HFF-Myc (cell line): ENCODE measurements at regions not wholly inside any gene's neighbourhood (a gene's known extent, or its start where the extent isn't known, plus 50 kb on each side); places are given as distances from the start of the nearest gene placed in this dataset.
A peak's percentile ranks its signal among the peaks of the same experiment; 100 is the strongest.

Source experiments
- DNase-seq: peaks from one replicate; pipeline ENCODE4 v3.0.0-alpha.2; 2011; ENCODE audit warnings: low read depth; ENCODE audit errors: extremely low read depth
- H3K4me3 ChIP-seq: replicated peaks from 2 replicates; pipeline ENCODE4 v1.5.1; 2011; ENCODE audit warnings: low read depth, mild to moderate bottlenecking, control low read depth, low read length
- CTCF ChIP-seq: IDR thresholded peaks from 2 replicates; pipeline ENCODE4 v1.5.1; 2012; ENCODE audit warnings: mild to moderate bottlenecking, low read depth, low read length, control low read depth; ENCODE audit errors: missing control alignments

GRCh38 chrX:38985375-38985774, 184.1 kb downstream of the MID1IP1 start:
- no peak for DNase-seq
- TF ChIP-seq CTCF = peak; percentile 2
- H3K4me3 ChIP-seq = no peak overlapping the region

DNA sequence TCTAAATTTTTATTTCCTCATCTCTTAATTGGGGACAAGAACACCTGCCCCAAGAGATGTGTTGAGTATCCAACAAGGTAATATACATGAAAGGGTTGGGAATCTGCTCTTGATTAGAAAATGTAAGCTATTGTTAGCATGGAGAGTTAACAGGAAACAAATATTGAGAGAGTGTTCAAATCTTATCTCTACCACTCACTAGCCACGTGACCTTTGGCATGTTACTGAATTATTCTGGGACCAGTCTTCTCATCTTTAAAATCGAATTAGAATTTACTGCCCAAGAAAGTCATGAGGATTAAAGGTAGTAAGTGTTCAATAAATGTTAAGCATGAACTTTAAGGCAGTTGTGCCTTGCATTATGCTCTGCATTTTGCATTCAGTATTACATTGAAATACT, 184.7 kb downstream of the MID1IP1 start:
- no peak overlapping the region for H3K4me3 ChIP-seq
- no peak for DNase-seq
- no peak for TF ChIP-seq CTCF

DNA sequence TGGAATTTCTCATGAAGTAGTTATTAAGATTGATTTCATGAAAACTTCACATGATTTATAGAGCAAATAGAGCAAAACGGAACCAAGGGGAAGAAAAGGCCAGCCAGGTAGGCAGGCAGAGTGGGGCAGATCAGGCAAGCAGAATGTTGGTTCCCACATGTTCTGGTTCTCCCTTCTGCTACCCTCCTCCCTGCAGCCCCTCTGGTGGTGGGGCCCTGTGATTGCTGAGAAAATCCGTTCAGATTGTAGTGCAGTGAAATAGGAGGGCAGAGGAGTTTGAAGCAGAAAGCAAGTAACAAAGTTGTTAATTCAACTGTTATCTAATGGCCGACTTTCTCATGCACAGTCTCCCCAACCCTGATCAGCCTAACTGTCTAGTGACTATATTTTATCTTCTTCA, 185.3 kb downstream of the MID1IP1 start:
- TF ChIP-seq CTCF = no peak
- H3K4me3 ChIP-seq = no peak overlapping the region
- no peak for DNase-seq

GRCh38 chrX:38987198-38987651, 186.0 kb downstream of the MID1IP1 start:
- TF ChIP-seq CTCF = no peak
- H3K4me3 ChIP-seq = no peak overlapping the region
- DNase-seq = peak; percentile 43

GRCh38 chrX:38988301-38988700, 187.0 kb downstream of the MID1IP1 start:
- no peak for DNase-seq
- no peak overlapping the region for H3K4me3 ChIP-seq
- TF ChIP-seq CTCF = no peak

DNA sequence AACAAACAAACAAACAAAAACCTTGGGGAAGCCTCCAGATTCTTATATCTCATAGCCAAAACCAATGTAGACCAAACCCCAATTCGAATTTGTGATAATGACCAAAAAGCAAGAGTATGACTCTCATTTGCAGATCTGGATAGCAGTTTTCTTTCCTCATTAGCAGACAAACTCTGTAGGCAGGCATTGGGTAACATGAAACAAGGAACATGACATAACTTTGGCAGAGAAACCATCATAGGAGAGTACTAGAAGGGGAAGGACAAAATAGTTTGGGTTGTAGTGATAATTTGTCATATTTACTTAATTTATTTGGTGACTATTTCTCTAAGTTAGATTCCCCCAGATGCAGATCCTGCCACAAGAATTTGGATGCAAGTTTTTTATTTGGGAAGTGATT, 187.8 kb downstream of the MID1IP1 start:
- no peak overlapping the region for H3K4me3 ChIP-seq
- DNase-seq = no peak
- no peak for TF ChIP-seq CTCF
